Epithelial cell of esophagus (primary cell): ENCODE measurements at regions not wholly inside any gene's neighbourhood (a gene's known extent, or its start where the extent isn't known, plus 50 kb on each side); places are given as distances from the start of the nearest gene placed in this dataset.
"Not testable (repeated sequence)": the region's sequence is repeated elsewhere in the genome, so short reads cannot be mapped to it uniquely, and the experiment has no call there.

Experiments used
- DNase-seq: peaks from one replicate; pipeline ENCODE4 v3.0.0; 2010; ENCODE audit warnings: low read depth
- H3K4me3 ChIP-seq: 2 replicates; pipeline ENCODE4 v1.5.1; 2011; ENCODE audit warnings: mild to moderate bottlenecking, low read length, control low read depth
- CTCF ChIP-seq: IDR thresholded peaks from 2 replicates; pipeline ENCODE4 v1.5.1; 2011; ENCODE audit warnings: low read depth, mild to moderate bottlenecking, low read length, control low read depth, inconsistent platforms; ENCODE audit not compliant: insufficient read depth; ENCODE audit errors: missing control alignments

GRCh38 chr5:126023994-126024441 lies 399.2 kb upstream of the GRAMD2B start:
- no peak for TF ChIP-seq CTCF
- DNase-seq = peak; percentile 23
- H3K4me3 ChIP-seq = no peak overlapping the region

- no peak for TF ChIP-seq CTCF
- DNase-seq = no peak
- no peak overlapping the region for H3K4me3 ChIP-seq
These were observed 396.1 kb upstream of the GRAMD2B start for GRCh38 chr5:126027149-126027548.

GRCh38 chr5:126027652-126028051 lies 395.6 kb upstream of the GRAMD2B start:
- no peak for TF ChIP-seq CTCF
- H3K4me3 ChIP-seq = no peak overlapping the region
- DNase-seq = no peak

GRCh38 chr5:126028336-126028735 lies 394.9 kb upstream of the GRAMD2B start:
- TF ChIP-seq CTCF = no peak
- no peak overlapping the region for H3K4me3 ChIP-seq
- no peak for DNase-seq

GRCh38 chr5:126029282-126029681 lies 393.9 kb upstream of the GRAMD2B start:
- not testable (repeated sequence) for DNase-seq, H3K4me3 ChIP-seq

GRCh38 chr5:126030698-126031097 lies 392.5 kb upstream of the GRAMD2B start:
- TF ChIP-seq CTCF = no peak
- no peak for DNase-seq
- no peak overlapping the region for H3K4me3 ChIP-seq

- DNase-seq = peak; percentile 65
- no peak for TF ChIP-seq CTCF
- no peak overlapping the region for H3K4me3 ChIP-seq
These were observed 391.1 kb upstream of the GRAMD2B start for GRCh38 chr5:126031989-126032716.
